ENCODE measurements at regions not wholly inside any gene's neighbourhood (a gene's known extent, or its start where the extent isn't known, plus 50 kb on each side); places are given as distances from the start of the nearest gene placed in this dataset.
"Not testable (repeated sequence)": the region's sequence is repeated elsewhere in the genome, so short reads cannot be mapped to it uniquely, and the experiment has no call there.

GRCh38 chr12:48409938-48410337 lies 59.2 kb upstream of the ZNF641 start:
- not testable (repeated sequence) for H3K4me3 Mint-ChIP-seq, H3K36me3 Mint-ChIP-seq, H3K27ac Mint-ChIP-seq

DNA sequence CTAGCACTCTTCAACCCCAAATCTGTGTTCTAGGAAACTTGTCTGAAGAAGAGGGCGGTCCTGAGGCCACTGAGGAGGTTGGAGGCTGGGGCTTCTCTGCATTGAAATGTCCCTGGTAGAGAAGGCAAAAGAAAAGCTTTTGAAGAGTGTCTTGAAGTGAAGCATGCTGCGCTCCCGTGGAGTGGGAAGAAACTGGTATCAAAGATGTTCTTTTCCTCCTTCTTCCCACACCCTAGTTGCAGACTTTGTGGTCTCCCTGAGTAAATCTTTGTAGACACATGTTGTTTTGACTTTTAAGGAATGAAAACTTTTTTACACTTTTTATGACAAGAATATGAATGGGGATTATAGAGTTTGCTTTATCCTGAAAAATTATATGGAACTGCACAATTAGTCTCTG lies 59.0 kb upstream of the ANP32D start:
- no peaks in the 10 kb centered on the region for H3K36me3 Mint-ChIP-seq
- no peak overlapping the region for H3K4me3 Mint-ChIP-seq
- H3K9me3 Mint-ChIP-seq: peaks cover 48% of the 10 kb centered on the region
- no peak for DNase-seq (ENCODE audit: low spot score in 2 of 2, unreplicated experiment in 2 of 2)
- peaks cover 3% of the 10 kb centered on the region for H3K27me3 Mint-ChIP-seq (ENCODE audit: low read depth)
- H3K4me1 Mint-ChIP-seq: no peaks in the 10 kb centered on the region
- TF ChIP-seq, protein P1, sequence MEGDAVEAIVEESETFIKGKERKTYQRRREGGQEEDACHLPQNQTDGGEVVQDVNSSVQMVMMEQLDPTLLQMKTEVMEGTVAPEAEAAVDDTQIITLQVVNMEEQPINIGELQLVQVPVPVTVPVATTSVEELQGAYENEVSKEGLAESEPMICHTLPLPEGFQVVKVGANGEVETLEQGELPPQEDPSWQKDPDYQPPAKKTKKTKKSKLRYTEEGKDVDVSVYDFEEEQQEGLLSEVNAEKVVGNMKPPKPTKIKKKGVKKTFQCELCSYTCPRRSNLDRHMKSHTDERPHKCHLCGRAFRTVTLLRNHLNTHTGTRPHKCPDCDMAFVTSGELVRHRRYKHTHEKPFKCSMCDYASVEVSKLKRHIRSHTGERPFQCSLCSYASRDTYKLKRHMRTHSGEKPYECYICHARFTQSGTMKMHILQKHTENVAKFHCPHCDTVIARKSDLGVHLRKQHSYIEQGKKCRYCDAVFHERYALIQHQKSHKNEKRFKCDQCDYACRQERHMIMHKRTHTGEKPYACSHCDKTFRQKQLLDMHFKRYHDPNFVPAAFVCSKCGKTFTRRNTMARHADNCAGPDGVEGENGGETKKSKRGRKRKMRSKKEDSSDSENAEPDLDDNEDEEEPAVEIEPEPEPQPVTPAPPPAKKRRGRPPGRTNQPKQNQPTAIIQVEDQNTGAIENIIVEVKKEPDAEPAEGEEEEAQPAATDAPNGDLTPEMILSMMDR (IDR thresholded peaks at IDR 0.05; ENCODE audit: unreplicated experiment): no peak
- H3K27ac Mint-ChIP-seq: no peak overlapping the region

More at GRCh38 chr12:48409938-48410337, 59.2 kb upstream of the ZNF641 start:
- not testable (repeated sequence) for H3K27me3 Mint-ChIP-seq (ENCODE audit: low read depth); H3K4me1 Mint-ChIP-seq; DNase-seq (ENCODE audit: low spot score in 2 of 2, unreplicated experiment in 2 of 2)
- peaks cover 21% of the 10 kb centered on the region for H3K9me3 Mint-ChIP-seq

DNA sequence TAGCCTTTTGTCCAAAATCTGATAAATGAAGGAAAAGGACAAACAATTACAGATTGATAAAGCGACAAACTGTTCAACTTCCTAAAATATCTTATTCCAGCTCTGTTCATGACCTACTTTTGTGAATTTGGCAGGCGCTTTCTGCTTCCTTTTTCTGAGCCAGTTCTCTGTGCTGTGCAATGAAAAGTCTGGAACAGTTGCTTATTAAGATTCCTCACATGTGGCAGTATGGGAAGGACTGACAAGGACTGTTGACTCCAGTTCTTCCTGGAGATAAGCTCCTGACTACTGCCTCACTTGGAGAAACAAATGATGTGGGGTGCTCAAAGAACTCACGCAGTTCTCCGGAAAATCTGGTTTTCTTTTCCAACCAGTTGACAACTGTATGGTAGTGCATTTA lies 58.3 kb upstream of the ANP32D start:
- Mint-ChIP-seq H3K9me3 (peaks cover 50% of the 10 kb centered on the region), H3K27ac (no peak overlapping the region), H3K36me3 (no peaks in the 10 kb centered on the region), H3K27me3 (ENCODE audit: low read depth) (peaks cover 3% of the 10 kb centered on the region), H3K4me3 (no peak overlapping the region), H3K4me1 (no peaks in the 10 kb centered on the region)
- DNase-seq (ENCODE audit: low spot score in 2 of 2, unreplicated experiment in 2 of 2): no peak
- TF ChIP-seq, protein P1 (IDR thresholded peaks at IDR 0.05; ENCODE audit: unreplicated experiment): no peak

DNA sequence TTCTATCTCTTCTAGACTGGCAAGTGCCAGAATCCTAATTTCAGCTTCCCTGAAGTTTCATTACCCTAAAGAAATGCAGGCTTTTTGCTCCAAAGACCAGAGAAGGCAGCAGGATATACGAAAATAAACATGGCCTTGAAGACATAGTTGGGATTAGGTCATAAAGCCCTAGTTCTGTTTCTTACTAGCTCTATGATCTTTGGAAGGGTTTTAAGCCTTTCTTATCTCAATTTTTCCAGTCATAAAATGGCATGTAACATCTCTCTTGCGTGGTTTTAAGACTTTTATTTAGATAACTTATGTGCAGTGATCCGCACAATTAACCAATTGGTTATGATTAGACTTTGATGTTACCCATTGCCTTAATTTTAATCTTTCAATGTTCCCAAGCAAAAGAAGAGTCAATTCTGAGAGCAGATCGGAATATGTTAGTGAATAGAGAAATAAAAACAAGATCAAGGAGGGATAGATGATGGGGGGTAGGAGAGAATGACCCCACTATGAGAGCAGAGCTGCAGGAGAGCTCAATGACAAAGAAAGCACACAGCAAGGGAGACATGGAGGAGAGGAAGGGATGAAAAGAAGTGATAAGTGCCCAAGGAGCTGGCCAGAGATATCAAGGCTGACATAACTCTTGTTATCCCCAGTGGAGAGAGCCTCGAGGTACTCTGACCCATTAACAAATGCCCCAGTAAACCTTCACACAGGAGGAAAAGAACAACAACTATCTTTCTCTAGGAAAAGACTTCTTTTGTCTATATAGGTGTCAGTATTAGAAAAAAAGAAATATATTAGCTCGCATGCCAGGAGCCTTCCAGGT lies 53.0 kb upstream of the ANP32D start:
- H3K27me3 Mint-ChIP-seq (ENCODE audit: low read depth): peaks cover 3% of the 10 kb centered on the region
- peaks cover 49% of the 10 kb centered on the region for H3K9me3 Mint-ChIP-seq
- H3K4me3 Mint-ChIP-seq: no peak overlapping the region
- H3K27ac Mint-ChIP-seq: peak overlapping the region; percentile 4
- no peaks in the 10 kb centered on the region for H3K36me3 Mint-ChIP-seq
- TF ChIP-seq, protein P1 (IDR thresholded peaks at IDR 0.05; ENCODE audit: unreplicated experiment): no peak
- H3K4me1 Mint-ChIP-seq: peaks cover 14% of the 10 kb centered on the region
- no peak for DNase-seq (ENCODE audit: low spot score in 2 of 2, unreplicated experiment in 2 of 2)

- peaks cover 42% of the 10 kb centered on the region for H3K9me3 Mint-ChIP-seq
- TF ChIP-seq, protein P1 (IDR thresholded peaks at IDR 0.05; ENCODE audit: unreplicated experiment): no peak
- peaks cover 14% of the 10 kb centered on the region for H3K4me1 Mint-ChIP-seq
- H3K27ac Mint-ChIP-seq: peak overlapping the region; percentile 7
- no peak for DNase-seq (ENCODE audit: low spot score in 2 of 2, unreplicated experiment in 2 of 2)
- peaks cover under 1% of the 10 kb centered on the region for H3K27me3 Mint-ChIP-seq (ENCODE audit: low read depth)
- no peaks in the 10 kb centered on the region for H3K36me3 Mint-ChIP-seq
- H3K4me3 Mint-ChIP-seq: no peak overlapping the region
Observed at GRCh38 chr12:48420039-48420775, 52.2 kb upstream of the ANP32D start.

DNA sequence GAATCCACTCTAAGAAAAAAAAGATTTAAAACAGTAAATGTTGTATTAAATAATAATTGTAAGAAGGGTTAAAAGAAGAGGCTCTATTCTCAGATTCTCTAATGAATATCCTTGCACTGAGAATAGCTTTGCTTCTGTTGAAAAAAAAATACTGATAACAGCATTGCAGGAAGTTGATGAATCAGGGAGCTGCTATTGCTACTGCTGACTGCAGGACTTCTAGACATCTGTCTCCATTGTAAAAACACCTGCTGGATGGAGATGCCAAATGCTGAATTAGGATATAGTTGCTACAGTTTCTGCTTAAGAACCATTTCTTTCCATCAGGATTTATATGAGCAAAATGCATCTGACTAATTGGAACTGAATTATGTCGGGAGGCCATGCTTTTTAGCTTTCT lies 50.3 kb upstream of the ANP32D start:
- DNase-seq (ENCODE audit: low spot score in 2 of 2, unreplicated experiment in 2 of 2): no peak
- TF ChIP-seq, protein P1 (IDR thresholded peaks at IDR 0.05; ENCODE audit: unreplicated experiment): no peak
- H3K36me3 Mint-ChIP-seq: no peaks in the 10 kb centered on the region
- H3K4me3 Mint-ChIP-seq: no peak overlapping the region
- no peak overlapping the region for H3K27ac Mint-ChIP-seq
- H3K9me3 Mint-ChIP-seq: peaks cover 46% of the 10 kb centered on the region
- peaks cover 14% of the 10 kb centered on the region for H3K4me1 Mint-ChIP-seq
- H3K27me3 Mint-ChIP-seq (ENCODE audit: low read depth): no peaks in the 10 kb centered on the region
